WTC11 (cell line): ENCODE measurements at regions not wholly inside any gene's neighbourhood (a gene's known extent, or its start where the extent isn't known, plus 50 kb on each side); places are given as distances from the start of the nearest gene placed in this dataset.

Experiments used
- ATAC-seq: fragments of 200-7000 bp; cut with Tn5 transposase; 2 replicates; pipeline ENCODE4 v1.10.0; 2021; ENCODE audit warnings: mild to moderate bottlenecking, moderate library complexity
- CTCF ChIA-PET: fragments of 300-600 bp; sonication (Branson Sonifier 250); formaldehyde crosslinking; loops from one replicate; lab custom pipeline; 2021; ENCODE audit warnings: antibody characterized with exemption; lab: Charles Lee
- POLR2A ChIA-PET: fragments of 350-600 bp; sonication (Branson Sonifier 250); formaldehyde crosslinking; loops from one replicate; lab custom pipeline; 2021; ENCODE audit warnings: antibody characterized with exemption; lab: Charles Lee
- DNase-seq: peaks from one replicate; pipeline ENCODE4 v3.0.0; 2021; ENCODE audit warnings: low spot score
- H3K27ac Mint-ChIP-seq: 2 replicates; pipeline ENCODE4 v1.8.0; 2021; ENCODE audit warnings: mixed read lengths
- H3K27me3 Mint-ChIP-seq: 2 replicates; pipeline ENCODE4 v1.8.0; 2021; ENCODE audit warnings: low read depth, mild to moderate bottlenecking, moderate library complexity, mixed read lengths
- H3K36me3 Mint-ChIP-seq: 2 replicates; pipeline ENCODE4 v1.8.0; 2021; ENCODE audit warnings: mixed read lengths
- H3K4me1 Mint-ChIP-seq: 2 replicates; pipeline ENCODE4 v1.8.0; 2022; ENCODE audit warnings: mixed read lengths
- H3K4me3 Mint-ChIP-seq: 2 replicates; pipeline ENCODE4 v1.8.0; 2021; ENCODE audit warnings: mild to moderate bottlenecking, moderate library complexity, mixed read lengths
- H3K9me3 Mint-ChIP-seq: 2 replicates; pipeline ENCODE4 v1.8.0; 2021; ENCODE audit warnings: mixed read lengths
- ARID4B ChIP-seq: sonication (generic); formaldehyde crosslinking; IDR thresholded peaks from 2 replicates; pipeline ENCODE4 v1.8.0; 2023; ENCODE audit warnings: missing genetic modification reagents, mild to moderate bottlenecking, borderline replicate concordance
- ERG ChIP-seq: fragments of 250-450 bp; sonication (Bioruptor Pico); IDR thresholded peaks from 2 replicates; pipeline ENCODE4 v1.8.0; 2021; ENCODE audit warnings: mild to moderate bottlenecking
- HMGA2 ChIP-seq: fragments of 250-450 bp; sonication (Bioruptor Pico); IDR thresholded peaks from 2 replicates; pipeline ENCODE4 v1.4.0; 2021; ENCODE audit warnings: mild to moderate bottlenecking, moderate library complexity
- IRF2 ChIP-seq: sonication (generic); formaldehyde crosslinking; IDR thresholded peaks from 2 replicates; pipeline ENCODE4 v1.8.0; 2022; ENCODE audit warnings: low read depth, missing genetic modification reagents, borderline replicate concordance
- MLX ChIP-seq: sonication (generic); formaldehyde crosslinking; IDR thresholded peaks from 2 replicates; pipeline ENCODE4 v1.8.1; 2023; ENCODE audit warnings: mild to moderate bottlenecking, missing genetic modification reagents, moderate library complexity
- NFYB ChIP-seq: sonication (generic); formaldehyde crosslinking; conservative IDR thresholded peaks from 2 replicates; pipeline ENCODE4 v1.8.0; 2022; ENCODE audit warnings: low read depth, missing genetic modification reagents
- SMAD4 ChIP-seq: sonication (generic); formaldehyde crosslinking; IDR thresholded peaks from 2 replicates; pipeline ENCODE4 v1.8.0; 2022; ENCODE audit warnings: mild to moderate bottlenecking, missing genetic modification reagents
- SP1 ChIP-seq: sonication (generic); formaldehyde crosslinking; conservative IDR thresholded peaks from 2 replicates; pipeline ENCODE4 v1.8.1; 2022; ENCODE audit warnings: missing genetic modification reagents
- TCF7 ChIP-seq: sonication (generic); formaldehyde crosslinking; IDR thresholded peaks from 2 replicates; pipeline ENCODE4 v1.8.0; 2022; ENCODE audit warnings: mild to moderate bottlenecking, low read depth, missing genetic modification reagents, moderate library complexity
- TP53 ChIP-seq: sonication (generic); formaldehyde crosslinking; IDR thresholded peaks from 2 replicates; pipeline ENCODE4 v1.8.1; 2023; ENCODE audit warnings: mild to moderate bottlenecking, missing genetic modification reagents
- ZNF138 ChIP-seq: sonication (generic); formaldehyde crosslinking; conservative IDR thresholded peaks from 2 replicates; pipeline ENCODE4 v1.8.1; 2022; ENCODE audit warnings: mild to moderate bottlenecking, moderate library complexity, missing genetic modification reagents
- ZNF219 ChIP-seq: sonication (generic); formaldehyde crosslinking; IDR thresholded peaks from 2 replicates; pipeline ENCODE4 v1.8.0; 2023; ENCODE audit warnings: missing genetic modification reagents, mild to moderate bottlenecking, borderline replicate concordance
- ZNF423 ChIP-seq: fragments of 250-450 bp; sonication (Bioruptor Pico); IDR thresholded peaks from 2 replicates; pipeline ENCODE4 v2.1.2; 2022; ENCODE audit warnings: mild to moderate bottlenecking, moderate library complexity
- ZNF512 ChIP-seq: sonication (generic); formaldehyde crosslinking; IDR thresholded peaks from 2 replicates; pipeline ENCODE4 v1.8.1; 2022; ENCODE audit warnings: missing genetic modification reagents, borderline replicate concordance
- TF ChIP-seq, protein P1 (sequence below): sonication (generic); formaldehyde crosslinking; IDR thresholded peaks from 2 replicates; pipeline ENCODE4 v1.8.0; 2022; ENCODE audit warnings: missing genetic modification reagents
- TF ChIP-seq, protein P2 (sequence below): sonication (generic); formaldehyde crosslinking; IDR thresholded peaks from 2 replicates; pipeline ENCODE4 v1.8.0; 2022; ENCODE audit warnings: mild to moderate bottlenecking, missing genetic modification reagents

DNA sequence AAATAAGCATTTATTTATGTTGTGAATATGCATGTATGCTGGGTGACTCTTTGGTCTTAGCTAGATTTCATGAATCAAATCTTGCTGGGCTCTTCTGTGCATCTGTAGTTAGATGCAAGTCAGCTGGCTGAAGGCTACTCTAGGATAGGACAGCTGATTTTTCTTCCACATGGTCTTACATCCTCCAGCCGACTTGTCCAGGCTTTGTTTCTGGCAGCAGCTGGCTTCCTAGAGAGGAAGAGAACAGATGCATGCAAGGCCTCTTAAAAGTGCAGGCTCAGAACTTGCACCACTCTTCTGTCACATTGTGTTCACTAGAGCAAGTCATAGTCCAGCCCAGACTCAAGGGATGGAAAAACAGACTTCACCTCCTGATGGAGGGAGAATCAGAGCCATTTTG, 435.4 kb upstream of the STXBP6 start (continued):
- TF ChIP-seq ARID4B (CRISPR knock-in tag) (no peak), ZNF423 (CRISPR knock-in tag) (no peak), TCF7 (CRISPR knock-in tag) (no peak), IRF2 (CRISPR knock-in tag) (no peak)

DNA sequence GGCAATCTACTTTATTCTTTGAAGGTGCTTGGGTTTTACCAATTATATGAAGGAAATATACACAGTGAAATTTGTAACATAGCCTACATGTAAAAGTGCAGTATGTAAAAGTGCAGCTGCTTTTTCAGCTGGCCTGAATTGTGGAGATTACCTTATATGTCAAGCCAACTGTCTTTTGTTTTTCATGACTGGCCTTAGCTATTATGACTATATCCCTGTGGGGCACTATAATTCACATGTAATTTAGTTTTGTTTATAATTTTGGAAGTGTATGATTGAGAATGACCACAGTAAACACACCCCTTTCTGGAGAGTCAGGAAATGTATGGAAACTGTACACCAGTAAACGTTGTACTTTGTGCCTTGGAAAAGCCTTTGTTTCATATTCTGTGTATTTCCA, 435.0 kb upstream of the STXBP6 start:
- H3K27me3 Mint-ChIP-seq, result no peaks in the 10 kb centered on the region
- ChIA-PET POLR2A (no interaction called here), CTCF (interaction anchor here (0.7 to 2.4 kb wide), 7 partner anchors 23 to 523 kb away, joined by 3 to 10 read pairs (median 3); no protein-coding TSS in a partner anchor)
- TF ChIP-seq ERG (CRISPR knock-in tag) (no peak), ZNF219 (CRISPR knock-in tag) (no peak), ZNF138 (CRISPR knock-in tag) (no peak), TP53 (CRISPR knock-in tag) (no peak), SMAD4 (no peak), HMGA2 (no peak)
- TF ChIP-seq, protein P1, sequence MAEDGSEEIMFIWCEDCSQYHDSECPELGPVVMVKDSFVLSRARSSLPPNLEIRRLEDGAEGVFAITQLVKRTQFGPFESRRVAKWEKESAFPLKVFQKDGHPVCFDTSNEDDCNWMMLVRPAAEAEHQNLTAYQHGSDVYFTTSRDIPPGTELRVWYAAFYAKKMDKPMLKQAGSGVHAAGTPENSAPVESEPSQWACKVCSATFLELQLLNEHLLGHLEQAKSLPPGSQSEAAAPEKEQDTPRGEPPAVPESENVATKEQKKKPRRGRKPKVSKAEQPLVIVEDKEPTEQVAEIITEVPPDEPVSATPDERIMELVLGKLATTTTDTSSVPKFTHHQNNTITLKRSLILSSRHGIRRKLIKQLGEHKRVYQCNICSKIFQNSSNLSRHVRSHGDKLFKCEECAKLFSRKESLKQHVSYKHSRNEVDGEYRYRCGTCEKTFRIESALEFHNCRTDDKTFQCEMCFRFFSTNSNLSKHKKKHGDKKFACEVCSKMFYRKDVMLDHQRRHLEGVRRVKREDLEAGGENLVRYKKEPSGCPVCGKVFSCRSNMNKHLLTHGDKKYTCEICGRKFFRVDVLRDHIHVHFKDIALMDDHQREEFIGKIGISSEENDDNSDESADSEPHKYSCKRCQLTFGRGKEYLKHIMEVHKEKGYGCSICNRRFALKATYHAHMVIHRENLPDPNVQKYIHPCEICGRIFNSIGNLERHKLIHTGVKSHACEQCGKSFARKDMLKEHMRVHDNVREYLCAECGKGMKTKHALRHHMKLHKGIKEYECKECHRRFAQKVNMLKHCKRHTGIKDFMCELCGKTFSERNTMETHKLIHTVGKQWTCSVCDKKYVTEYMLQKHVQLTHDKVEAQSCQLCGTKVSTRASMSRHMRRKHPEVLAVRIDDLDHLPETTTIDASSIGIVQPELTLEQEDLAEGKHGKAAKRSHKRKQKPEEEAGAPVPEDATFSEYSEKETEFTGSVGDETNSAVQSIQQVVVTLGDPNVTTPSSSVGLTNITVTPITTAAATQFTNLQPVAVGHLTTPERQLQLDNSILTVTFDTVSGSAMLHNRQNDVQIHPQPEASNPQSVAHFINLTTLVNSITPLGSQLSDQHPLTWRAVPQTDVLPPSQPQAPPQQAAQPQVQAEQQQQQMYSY, result no peak
- TF ChIP-seq, protein P2, sequence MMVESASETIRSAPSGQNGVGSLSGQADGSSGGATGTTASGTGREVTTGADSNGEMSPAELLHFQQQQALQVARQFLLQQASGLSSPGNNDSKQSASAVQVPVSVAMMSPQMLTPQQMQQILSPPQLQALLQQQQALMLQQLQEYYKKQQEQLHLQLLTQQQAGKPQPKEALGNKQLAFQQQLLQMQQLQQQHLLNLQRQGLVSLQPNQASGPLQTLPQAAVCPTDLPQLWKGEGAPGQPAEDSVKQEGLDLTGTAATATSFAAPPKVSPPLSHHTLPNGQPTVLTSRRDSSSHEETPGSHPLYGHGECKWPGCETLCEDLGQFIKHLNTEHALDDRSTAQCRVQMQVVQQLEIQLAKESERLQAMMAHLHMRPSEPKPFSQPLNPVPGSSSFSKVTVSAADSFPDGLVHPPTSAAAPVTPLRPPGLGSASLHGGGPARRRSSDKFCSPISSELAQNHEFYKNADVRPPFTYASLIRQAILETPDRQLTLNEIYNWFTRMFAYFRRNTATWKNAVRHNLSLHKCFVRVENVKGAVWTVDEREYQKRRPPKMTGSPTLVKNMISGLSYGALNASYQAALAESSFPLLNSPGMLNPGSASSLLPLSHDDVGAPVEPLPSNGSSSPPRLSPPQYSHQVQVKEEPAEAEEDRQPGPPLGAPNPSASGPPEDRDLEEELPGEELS (CRISPR knock-in tag), result no peak
- H3K36me3 Mint-ChIP-seq, result no peaks in the 10 kb centered on the region
- no peak overlapping the region for H3K27ac Mint-ChIP-seq
- H3K4me1 Mint-ChIP-seq, result peaks cover 9% of the 10 kb centered on the region
- DNase-seq (no peak), ATAC-seq (no peak)
- H3K4me3 Mint-ChIP-seq, result no peak overlapping the region
- no peaks in the 10 kb centered on the region for H3K9me3 Mint-ChIP-seq

DNA sequence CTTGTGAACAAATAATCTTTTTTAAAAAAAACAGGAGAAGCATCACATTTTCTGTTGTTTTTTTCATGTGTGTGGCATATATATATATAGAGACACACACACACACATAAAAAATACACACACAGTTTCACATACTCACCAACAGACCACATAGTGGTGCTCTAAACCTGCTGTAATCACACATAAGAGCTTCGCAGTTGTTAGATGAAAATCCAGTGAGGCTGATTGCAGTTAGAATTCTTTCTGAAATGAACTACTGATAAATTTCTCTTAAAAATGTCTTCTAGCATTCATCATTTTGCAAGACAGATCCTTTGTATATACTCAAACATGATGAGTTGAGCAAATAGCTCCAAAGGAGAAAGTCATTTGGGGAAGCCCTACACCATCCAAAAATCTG, 434.3 kb upstream of the STXBP6 start:
- DNase-seq (no peak), ATAC-seq (no peak)
- H3K27ac Mint-ChIP-seq, result no peak overlapping the region
- POLR2A ChIA-PET, result no interaction called here
- H3K9me3 Mint-ChIP-seq, result no peaks in the 10 kb centered on the region
- H3K4me3 Mint-ChIP-seq, result no peak overlapping the region
- no peaks in the 10 kb centered on the region for H3K36me3 Mint-ChIP-seq
- CTCF ChIA-PET, result interaction anchor here (0.7 to 2.4 kb wide), 7 partner anchors 23 to 524 kb away, joined by 3 to 10 read pairs (median 3); no protein-coding TSS in a partner anchor
- no peaks in the 10 kb centered on the region for H3K27me3 Mint-ChIP-seq
- peaks cover 9% of the 10 kb centered on the region for H3K4me1 Mint-ChIP-seq
- TF ChIP-seq SP1 (CRISPR knock-in tag) (no peak), NFYB (CRISPR knock-in tag) (no peak), ZNF512 (no peak), MLX (CRISPR knock-in tag) (no peak)
